GM12873 (cell line): ENCODE measurements at regions not wholly inside any gene's neighbourhood (a gene's known extent, or its start where the extent isn't known, plus 50 kb on each side); places are given as distances from the start of the nearest gene placed in this dataset.

Experiments used
- CTCF ChIP-seq: IDR thresholded peaks from 2 replicates; pipeline ENCODE4 v1.5.1; 2012; ENCODE audit warnings: low read depth, mild to moderate bottlenecking, moderate library complexity, low read length, control low read depth; ENCODE audit not compliant: insufficient read depth; ENCODE audit errors: missing control alignments

- no peak for TF ChIP-seq CTCF
These were observed 293.1 kb upstream of the CCNH start for GRCh38 chr5:87705876-87706275.

GRCh38 chr5:87686975-87687374, 274.2 kb upstream of the CCNH start:
- no peak for TF ChIP-seq CTCF

- no peak for TF ChIP-seq CTCF
These were observed 273.3 kb upstream of the CCNH start for GRCh38 chr5:87686018-87686417.

- TF ChIP-seq CTCF: no peak
These were observed 261.5 kb upstream of the CCNH start for GRCh38 chr5:87674235-87674634.

GRCh38 chr5:87671146-87671545, 258.4 kb upstream of the CCNH start:
- no peak for TF ChIP-seq CTCF

GRCh38 chr5:87665166-87665565, 252.4 kb upstream of the CCNH start:
- no peak for TF ChIP-seq CTCF

- TF ChIP-seq CTCF: no peak
These were observed 249.2 kb upstream of the CCNH start for GRCh38 chr5:87661784-87662566.
